GM18505 (cell line): ENCODE measurements at regions not wholly inside any gene's neighbourhood (a gene's known extent, or its start where the extent isn't known, plus 50 kb on each side); places are given as distances from the start of the nearest gene placed in this dataset.
"Not testable (repeated sequence)": the region's sequence is repeated elsewhere in the genome, so short reads cannot be mapped to it uniquely, and the experiment has no call there.

Experiments
- ATAC-seq: cut with Tn5 transposase; IDR thresholded peaks from one replicate; pipeline ENCODE4 v1.9.1; 2021; ENCODE audit not compliant: unreplicated experiment
- POLR2A ChIP-seq: IDR thresholded peaks from 4 replicates; pipeline ENCODE4 v1.6.1; 2011; ENCODE audit warnings: borderline replicate concordance; ENCODE audit not compliant: insufficient read depth, insufficient read length; ENCODE audit errors: extremely low read depth

- TF ChIP-seq POLR2A: no peak
- ATAC-seq: no peak
These were observed 505.8 kb upstream of the STEAP1 start for GRCh38 chr7:89648509-89648908.

GRCh38 chr7:89655946-89656345 is 498.3 kb upstream of the STEAP1 start:
- ATAC-seq: no peak
- no peak for TF ChIP-seq POLR2A

- ATAC-seq: no peak
- TF ChIP-seq POLR2A: no peak
These were observed 492.4 kb upstream of the STEAP1 start for GRCh38 chr7:89661876-89662275.

GRCh38 chr7:89666136-89666835 is 488.0 kb upstream of the STEAP1 start:
- no peak for ATAC-seq
- TF ChIP-seq POLR2A: no peak

GRCh38 chr7:89680161-89680560 is 474.1 kb upstream of the STEAP1 start:
- TF ChIP-seq POLR2A: no peak
- no peak for ATAC-seq

- ATAC-seq: no peak
- TF ChIP-seq POLR2A: no peak
These were observed 472.8 kb upstream of the STEAP1 start for GRCh38 chr7:89681448-89681847.

GRCh38 chr7:89685287-89685686 is 469.0 kb upstream of the STEAP1 start:
- no peak for ATAC-seq

GRCh38 chr7:89687211-89687610 is 467.1 kb upstream of the STEAP1 start:
- no peak for TF ChIP-seq POLR2A

More at GRCh38 chr7:89685287-89685686, 469.0 kb upstream of the STEAP1 start:
- TF ChIP-seq POLR2A: no peak

GRCh38 chr7:89695241-89695640 is 459.0 kb upstream of the STEAP1 start:
- ATAC-seq: no peak
- no peak for TF ChIP-seq POLR2A

More at GRCh38 chr7:89687211-89687610, 467.1 kb upstream of the STEAP1 start:
- no peak for ATAC-seq

GRCh38 chr7:89714131-89714530 is 440.1 kb upstream of the STEAP1 start:
- no peak for ATAC-seq
- no peak for TF ChIP-seq POLR2A

GRCh38 chr7:89718941-89719340 is 435.3 kb upstream of the STEAP1 start:
- not testable (repeated sequence) for ATAC-seq

- no peak for TF ChIP-seq POLR2A
- ATAC-seq: no peak
These were observed 425.8 kb upstream of the STEAP1 start for GRCh38 chr7:89728481-89728880.

GRCh38 chr7:89731751-89732445 is 422.4 kb upstream of the STEAP1 start:
- TF ChIP-seq POLR2A: no peak
- no peak for ATAC-seq

- TF ChIP-seq POLR2A: no peak
- ATAC-seq: no peak
These were observed 415.7 kb upstream of the STEAP1 start for GRCh38 chr7:89738549-89738948.
